ENCODE measurements at regions not wholly inside any gene's neighbourhood (a gene's known extent, or its start where the extent isn't known, plus 50 kb on each side); places are given as distances from the start of the nearest gene placed in this dataset.

DNA sequence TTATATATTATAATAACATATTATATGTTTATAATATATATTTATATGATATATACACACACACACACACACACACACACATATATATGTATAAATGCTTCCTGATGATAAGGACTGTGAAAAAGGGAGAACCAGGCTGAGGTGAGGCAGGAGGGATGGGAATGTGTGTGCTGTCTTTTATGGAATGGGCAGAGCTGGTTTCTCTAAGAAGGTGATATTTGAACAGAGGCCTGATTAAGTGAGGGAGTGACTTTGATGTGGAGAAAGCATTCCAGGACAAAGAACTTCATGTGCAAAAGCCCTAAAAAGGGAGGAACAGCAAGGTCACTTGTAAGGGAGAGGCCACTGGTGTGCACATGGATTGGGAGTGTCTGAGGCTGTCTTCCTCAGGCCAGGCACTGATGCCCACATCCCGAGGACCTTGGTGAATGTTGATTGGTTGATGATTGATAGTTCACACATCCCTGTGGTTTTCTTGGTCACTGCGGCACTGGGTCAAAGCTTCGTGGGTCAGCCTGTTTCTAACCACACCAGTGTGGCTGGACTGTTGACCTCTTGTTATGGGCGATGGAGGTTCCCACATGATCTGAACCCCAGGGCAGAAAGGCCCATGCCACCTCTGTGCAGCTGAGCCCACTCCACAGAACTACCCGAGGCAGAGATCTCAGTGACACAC, 196.9 kb downstream of the MYCN start:
- no peak for DNase-seq (ENCODE audit: low read depth in 2 of 2)

DNA sequence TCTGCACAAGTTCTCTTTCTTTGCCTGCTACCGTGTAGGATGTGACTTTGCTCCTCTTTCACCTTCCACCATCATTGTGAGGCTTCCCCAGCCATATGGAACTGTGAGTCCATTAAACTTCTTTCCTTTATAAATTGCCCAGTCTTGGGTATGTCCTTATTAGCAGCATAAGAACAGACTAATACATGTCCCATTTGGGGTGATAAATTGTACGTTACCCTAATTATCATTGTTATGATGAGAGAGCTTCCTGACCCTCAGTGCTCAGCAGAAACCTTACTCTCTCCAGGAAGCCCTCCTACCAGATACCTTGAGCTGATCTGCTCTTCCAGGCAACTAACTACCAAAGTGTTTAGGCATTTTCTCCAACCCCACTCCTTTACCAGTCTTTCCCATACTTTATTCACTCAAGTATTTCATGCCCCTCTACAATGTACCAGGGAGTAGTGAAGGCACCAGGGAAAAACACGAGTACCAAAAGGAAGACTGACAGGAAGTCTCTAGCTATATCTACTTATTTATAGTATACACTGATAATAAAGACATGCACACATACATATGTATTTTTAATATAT, 196.2 kb downstream of the MYCN start:
- no peak for DNase-seq (ENCODE audit: low read depth in 2 of 2)

DNA sequence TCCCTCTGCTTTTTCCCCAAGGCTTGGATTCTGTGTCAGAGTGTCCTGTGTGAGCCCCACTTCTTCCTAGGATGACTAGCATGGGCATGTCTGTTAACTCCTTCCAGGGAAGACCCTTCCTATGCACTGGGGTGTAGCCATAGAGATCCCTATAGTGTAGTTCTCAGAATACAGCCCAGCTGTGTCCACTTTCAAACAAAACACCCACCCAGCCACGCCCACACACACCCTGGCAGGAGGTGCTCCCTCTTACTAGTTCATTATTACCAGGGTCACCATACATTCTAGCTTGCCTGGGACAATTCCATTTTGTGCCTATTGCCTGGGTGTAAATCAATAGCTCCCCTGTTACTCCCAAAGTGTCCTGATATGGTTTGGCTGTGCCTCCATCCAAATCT, 195.6 kb downstream of the MYCN start:
- DNase-seq (ENCODE audit: low read depth in 2 of 2) = no peak

DNA sequence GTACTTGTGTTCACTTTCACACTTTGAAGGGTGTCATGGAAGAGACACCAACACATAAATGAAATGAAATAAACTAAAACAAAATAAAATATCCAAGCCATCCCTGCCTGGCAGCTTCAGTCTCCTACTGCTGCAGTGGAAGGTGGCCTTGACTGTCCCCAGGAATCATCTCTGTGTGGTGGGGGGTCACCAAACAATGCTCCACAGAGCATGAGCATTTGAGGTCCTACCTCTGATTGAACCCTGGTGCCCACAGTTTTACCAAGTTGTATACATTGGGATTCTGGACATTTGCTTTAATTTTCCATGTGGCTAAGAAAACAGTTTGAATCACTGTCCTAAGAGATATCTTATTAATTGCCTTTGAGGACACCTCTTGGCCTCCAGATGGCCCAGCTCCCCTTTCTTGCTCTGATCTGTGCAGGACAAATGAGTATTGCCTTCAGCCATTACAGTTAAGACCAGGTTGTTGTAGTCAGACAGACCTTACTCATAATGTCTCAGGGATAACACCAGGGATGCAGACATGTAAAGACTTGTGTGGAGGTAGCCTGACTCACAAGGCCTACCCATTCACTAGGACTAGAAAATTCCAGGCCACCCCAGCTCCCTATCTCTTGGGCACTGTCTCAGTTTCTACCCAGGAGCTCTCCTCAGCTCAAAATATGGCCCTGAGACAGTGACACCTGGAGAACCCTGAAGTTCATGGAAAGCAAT, 195.0 kb downstream of the MYCN start:
- DNase-seq (ENCODE audit: low read depth in 2 of 2) = no peak

DNA sequence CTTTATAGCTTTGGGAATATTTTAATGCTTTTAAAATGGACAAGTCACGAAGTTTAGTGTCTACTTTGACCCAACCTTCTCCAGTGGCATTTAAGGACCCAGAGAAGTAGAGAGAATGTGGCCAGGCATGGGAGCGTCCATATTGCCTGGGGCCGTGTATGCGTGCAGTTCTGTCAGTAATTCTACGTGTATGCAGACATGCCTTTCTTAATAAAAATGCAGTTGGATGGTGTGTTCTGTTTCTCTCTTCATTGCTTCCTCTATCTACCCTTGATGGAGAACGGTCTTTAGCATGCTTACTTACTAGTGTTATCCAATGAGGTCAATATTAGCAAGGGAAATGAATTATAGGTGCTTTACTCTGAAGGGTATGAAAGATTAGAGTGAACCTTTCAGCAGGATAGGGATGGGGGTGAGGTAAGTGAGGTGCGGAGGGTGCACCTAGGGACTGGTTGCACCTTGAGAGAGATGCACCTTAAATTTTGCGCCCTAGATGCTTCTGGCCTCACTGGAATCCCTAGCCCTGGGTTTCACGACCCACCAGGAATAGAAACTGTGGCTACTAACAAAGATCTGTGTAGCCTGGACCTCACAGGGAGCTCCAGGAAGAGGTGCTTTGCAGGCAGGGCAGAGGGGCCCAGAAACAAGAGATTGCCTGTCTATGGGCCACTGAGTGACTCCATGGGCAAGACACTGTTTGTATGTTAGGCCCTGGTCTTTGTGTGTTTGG, 194.3 kb downstream of the MYCN start:
- DNase-seq (ENCODE audit: low read depth in 2 of 2) = no peak

DNA sequence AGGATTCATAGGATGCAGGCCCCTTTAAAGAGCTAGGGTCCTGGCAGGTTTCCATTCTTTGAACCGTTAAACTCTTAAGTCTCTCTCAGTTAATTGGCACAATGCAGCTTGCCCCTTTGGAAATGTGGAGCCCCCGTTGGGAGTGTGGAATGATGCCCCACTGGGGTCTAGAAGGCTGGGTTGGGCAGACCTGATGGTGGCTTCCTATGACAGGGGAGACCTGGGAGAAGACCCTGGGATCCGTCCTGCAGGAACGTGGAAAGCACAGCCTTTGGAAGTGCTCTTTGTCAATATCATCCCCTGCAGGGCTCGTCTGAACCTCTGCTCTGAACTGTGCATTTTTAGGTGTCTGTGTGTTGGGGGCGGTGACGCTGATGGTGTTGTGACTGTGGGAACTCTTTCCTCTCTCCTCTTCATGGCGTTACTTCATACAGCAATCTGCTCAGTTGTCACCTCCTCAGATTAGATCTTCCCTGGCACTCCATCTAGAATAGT, 190.6 kb downstream of the MYCN start:
- DNase-seq (ENCODE audit: low read depth in 2 of 2) = no peak

DNA sequence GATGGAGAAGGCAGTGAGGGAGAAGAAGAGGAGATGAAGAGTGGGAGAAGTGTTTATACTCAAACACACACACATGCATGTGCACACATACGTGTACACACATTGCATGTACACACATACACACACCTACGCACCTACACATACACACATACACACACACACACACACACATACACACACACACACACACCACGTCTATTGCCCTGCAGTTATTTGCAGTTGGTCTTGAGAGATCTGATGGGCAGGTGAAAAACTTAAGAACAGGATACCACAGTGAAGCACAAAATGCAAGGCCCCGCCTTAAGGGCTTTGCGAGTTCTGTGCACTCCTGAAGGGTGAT, 190.2 kb downstream of the MYCN start:
- no peak for DNase-seq (ENCODE audit: low read depth in 2 of 2)

DNA sequence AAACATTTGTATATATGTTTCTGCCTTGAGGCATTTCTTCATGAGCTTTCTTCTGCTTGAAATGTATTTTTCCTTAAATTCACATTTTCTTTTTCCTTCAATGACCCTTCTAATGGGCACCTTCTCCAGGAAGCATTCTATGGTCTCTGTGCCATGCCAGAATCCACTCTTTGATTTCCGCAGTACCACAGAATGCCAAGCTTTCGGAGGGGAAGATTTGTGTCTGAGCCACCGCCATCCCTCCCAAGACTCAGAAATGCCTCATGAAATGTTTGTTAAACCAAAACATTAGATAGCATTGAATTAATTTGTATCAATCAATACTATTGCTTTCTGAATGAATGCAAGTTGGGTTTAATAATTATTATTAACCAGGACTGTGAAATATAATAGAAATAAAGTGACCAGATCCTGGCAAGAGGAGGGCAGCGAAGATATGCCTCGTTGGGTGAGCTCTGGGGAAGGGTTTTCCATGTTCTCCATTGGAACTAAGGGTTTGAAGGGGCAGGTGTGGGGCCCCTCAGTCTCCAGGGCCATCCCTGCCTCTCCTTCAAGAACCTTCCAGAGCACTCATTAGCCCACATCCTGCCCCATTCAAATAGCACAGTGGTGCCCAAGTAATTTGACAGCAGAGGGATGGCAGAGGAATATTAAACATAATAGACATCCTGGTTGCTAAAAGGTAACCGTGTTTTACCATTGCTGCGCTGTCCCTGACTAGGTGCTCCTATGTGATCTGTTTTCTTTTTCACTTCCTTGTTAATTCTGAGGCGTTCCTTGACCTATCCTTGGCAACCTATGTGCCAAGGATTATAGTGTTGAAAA, 189.6 kb downstream of the MYCN start:
- DNase-seq (ENCODE audit: low read depth in 2 of 2) = no peak

DNA sequence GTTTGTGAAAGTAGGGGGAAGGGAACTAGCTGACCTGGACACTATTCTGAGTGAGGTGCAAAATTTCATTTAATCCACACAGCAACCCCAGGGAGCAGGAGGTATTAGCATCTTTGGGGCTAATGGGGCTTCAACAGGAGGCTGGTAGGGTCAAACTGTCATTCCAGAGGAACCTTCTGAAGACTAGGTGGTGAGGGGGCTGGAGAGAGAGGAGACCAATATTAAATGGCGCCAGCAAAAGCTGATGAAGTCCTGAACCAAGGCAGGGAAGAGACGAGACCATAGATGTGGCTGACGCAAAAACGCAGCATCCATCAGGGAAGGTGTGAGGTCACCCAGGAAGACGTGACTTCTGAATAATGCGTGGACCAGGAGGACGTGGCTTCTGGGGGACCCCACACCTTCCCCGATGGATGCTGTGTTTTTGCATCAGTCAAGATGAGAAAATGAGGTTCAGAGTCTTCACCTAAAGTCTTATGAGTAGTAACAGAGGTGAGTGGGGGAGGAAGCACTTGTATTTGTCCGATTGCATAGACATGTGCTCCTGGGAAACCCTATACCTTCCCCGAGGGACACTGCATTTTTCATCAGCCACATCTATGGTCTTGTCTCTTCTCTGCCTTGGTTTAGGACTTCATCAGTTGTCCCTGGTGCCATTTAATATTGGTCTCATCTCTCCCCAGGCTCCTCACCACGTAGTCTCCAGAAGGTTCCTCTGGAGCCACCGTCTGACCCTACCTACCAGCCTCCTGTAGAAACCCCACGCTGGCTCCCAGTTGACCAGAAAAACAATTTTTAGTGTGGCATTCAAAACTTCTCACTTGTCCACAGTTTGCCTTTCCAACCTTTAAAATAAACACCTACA, 188.6 kb downstream of the MYCN start:
- no peak for DNase-seq (ENCODE audit: low read depth in 2 of 2)

DNA sequence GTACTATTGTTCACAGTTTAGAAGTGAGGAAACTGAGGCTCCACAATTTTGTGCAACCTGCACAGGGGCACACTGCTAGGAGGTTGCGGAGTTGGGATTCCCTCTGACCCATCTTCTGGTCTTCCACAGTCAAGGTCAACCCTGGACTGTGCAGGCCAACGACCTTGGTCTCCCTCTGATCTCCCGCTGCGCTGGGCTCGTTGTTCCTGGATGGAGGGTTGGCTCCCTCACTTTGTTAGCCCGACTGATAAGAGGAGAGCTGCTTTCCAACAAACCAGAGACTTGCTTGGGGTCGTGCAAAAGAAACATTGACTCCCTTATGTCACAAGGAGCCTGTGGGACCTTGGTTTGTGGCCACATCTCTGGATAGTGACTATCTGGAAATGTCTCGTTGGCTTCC, 187.6 kb downstream of the MYCN start:
- DNase-seq (ENCODE audit: low read depth in 2 of 2) = no peak

DNA sequence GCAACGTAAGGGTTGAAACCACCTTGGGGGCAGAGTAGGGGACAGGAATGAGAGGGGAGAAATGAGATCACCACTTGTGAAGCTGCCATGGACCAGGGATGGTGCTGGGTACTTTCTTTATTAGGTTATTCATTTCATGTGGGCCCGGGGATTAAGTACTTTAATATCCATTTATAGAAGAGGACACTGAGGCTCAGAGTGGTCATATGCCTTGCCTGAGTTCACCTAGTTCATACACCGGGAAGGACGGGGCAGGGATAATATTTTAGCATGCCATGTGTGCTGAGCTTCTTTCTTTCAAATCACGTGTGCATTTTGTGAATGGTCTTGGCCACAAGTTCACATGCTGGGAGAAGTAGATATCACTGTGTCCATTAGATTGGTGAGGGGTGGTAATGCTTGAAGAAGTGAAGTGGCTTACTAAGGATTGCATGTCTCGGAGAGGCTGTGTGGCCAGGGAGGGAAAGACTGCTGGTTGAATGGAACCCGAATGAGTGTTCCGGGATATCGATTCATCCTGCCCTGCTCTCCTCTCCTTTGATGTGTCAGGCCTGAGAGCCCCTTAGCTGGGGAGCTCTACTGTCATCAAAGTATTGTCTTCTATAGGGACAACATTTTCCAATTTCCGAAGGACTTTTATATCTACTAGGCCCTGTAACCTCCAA, 187.1 kb downstream of the MYCN start:
- no peak for DNase-seq (ENCODE audit: low read depth in 2 of 2)

DNA sequence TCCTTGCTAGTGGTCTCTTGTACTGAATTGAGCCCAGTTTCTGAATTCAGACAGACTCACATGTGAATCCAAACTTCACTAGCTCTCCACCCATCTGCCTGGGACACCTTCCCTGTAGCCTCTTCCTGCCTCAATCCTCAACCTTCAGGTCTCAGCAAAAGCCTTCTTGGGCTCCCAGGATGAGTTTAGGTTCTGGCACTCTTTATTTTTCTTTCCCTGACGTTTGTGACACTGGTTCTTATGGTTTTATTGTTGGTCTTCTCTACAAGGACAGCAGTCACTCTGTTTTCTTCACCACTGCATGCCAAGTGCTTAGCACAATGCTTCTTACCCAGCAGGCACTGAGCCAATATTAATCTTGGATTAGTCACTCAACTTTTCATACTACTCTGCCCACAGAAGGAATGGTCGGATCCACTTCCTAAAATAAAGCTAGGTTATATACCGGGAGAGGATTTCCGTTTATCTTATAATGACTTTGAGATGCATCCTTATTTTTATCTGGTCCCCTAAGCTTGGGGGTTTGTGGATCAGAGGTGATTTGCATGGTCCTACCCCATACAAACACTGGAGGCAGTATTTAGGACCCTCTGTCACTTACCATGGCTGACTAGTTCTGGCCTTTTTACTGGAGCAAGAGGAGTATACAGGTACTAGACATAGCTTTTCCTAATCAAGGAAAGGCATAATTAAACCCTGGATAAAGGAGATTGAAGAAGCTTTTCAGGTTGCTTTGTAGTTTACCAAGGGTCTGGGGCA, 186.3 kb downstream of the MYCN start:
- no peak for DNase-seq (ENCODE audit: low read depth in 2 of 2)

DNA sequence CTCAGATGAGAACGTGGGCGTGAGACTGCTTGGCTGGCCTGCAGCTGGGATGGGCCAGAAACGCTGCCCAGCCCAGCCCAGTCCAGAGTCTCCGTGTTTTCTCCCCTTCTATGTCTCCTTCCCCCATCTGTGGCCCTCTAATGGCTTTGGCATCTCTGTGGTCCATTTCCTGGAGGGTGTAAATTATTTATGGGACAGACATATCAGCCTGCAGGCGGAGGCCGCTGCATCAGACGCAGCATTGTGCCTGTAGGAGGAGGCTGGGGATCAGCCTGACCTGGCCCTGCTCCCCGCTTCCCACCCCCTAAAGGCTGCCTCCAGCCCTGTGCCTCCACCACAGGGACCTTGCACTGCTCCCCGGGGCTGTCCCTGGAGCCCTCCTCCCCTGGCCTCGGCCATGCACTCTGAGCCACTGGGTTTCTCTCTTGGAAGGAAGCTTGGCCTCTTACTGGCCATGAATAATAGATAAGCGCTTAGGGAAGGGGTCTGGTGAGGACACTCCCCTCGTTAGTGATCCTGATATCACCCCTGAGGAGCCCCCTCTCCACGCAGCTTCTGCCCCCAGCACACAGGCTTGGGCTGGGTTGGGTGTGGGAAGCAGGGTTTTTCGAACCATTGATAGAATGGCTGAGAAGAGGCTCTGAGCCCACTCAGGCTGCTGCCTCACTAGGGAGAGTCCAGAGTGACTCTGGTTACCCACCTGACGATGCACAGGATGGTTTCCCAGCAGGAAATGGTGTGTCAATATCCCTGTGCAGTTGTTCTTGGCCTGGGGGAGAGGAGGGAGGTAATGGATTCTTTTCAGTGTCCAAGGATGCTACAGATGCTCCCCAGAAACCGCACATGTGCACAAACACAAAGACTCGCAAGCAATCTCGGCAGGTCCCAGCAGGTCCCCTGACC, 185.5 kb downstream of the MYCN start:
- DNase-seq (ENCODE audit: low read depth in 2 of 2) = no peak

DNA sequence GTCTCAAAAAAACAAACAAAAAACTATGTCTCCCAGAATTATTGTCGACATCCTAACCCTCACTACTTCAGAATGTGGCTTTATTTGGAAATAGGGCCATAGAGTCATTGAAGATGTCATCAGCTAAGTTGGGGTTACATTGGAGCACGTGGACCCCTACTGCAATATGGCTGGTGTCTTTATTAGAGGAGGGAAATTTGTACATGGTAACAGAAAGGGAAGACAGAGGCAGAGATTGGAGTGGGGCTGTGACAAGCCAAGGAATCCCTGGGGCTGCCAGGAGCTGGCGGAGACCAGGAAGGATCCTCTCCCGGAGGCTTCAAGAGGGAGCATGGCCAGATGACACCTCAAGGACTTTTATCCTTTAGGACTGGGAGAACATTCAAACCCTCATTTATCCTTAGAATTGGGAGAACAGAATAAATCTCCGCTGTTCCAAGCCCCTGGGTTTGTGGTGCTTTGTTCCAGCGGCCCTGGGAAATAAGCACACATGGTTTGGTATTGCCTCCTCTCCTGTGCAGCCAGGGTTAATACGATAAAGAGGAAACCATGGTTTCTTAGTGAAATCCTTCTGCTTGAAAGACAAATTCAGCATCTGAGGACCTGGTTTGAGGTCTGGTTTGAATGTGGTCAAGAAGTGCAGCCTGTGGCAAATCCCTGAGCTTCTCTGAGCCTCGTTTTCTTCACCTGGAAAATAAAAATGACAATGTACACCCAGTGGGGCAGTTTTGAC, 184.7 kb downstream of the MYCN start:
- DNase-seq (ENCODE audit: low read depth in 2 of 2) = no peak

DNA sequence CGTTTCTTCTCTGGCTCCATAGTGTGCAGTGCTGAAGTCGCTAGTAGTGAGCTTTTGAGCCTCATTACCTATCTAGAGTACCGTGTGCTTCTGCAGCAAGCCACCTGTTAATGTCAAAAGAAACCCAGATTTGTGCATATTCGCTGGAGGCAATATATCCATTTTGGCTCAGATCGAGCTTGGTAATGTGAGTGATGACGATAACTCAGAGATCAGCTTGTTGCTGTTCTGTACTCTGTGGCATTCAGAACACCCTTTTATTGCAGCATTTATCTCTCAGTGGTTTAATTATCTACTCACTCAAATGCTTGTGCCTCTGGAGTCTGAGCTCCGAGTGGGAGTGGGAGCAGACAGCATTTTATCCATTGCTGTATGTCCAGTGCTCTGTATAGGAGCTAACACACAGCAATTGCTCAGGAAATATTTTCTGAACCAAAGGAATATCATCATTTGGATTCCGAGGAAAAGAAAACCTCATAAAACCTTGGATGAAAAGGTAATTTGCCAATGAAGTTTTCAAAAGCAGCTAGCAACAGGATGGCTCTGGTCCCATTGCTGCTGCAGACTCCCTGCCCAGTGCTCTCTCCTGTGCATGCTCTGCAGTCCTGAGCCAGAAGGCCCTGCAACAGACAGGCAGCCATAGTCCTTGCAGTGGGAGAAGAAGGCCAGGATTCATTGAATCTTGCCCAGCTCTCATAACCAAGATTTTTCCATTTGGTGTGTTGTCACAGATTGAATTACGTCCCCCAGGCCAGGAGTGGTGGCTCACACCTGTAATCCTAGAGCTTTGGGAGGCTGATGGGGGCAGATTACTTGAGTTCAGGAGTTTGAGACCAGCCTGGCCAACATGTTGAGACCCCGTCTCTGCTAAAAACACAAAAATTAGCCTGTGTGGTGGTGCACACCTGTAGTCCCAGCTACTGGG, 183.8 kb downstream of the MYCN start:
- DNase-seq (ENCODE audit: low read depth in 2 of 2) = no peak

DNA sequence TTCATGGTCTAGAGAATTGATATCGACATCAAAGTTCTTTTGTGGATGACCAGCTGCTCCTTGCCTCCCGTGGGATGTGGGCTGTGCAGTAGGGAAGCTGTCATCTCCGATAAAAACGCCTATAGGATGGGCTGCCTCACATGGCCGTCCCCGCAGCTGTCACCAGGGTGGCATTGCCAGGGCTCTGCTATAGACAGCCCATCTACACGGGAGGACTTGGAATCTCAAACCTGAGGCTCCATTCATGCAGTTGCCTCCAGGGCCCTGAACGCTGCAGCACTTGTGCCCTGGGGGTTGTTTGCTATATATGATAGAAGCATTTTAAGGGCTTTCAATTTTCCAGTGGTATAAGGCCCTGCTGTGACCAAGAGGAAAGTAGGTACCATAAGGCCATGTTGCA, 183.1 kb downstream of the MYCN start:
- DNase-seq (ENCODE audit: low read depth in 2 of 2) = no peak

DNA sequence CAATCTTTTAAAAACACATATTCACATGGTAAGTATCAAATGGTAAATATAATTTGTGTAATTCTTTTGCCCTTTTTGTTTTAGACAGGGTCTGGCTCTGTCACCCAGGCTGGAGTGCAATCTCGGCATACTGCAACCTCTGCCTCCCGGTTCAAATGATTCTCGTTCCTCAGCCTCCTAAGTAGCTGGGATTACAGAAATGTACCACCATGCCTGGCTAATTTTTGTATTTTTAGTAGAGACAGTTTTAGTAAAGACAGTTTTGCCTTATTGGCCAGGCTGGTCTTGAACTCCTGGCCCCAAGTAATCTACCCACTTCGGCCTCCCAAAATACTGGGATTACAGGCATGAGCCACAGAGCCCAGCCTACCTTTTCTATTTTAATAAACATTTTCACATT, 182.2 kb downstream of the MYCN start:
- no peak for DNase-seq (ENCODE audit: low read depth in 2 of 2)

Data from stimulated activated CD4-positive, alpha-beta T cell treated with anti-CD3 and anti-CD28 coated beads, Interleukin-12 subunit alpha, Interleukin-12 subunit beta, amount 100 ng/mL, for 24 hours (primary cell).